Small intestine (tissue), 7 donors: ENCODE measurements at regions not wholly inside any gene's neighbourhood (a gene's known extent, or its start where the extent isn't known, plus 50 kb on each side); places are given as distances from the start of the nearest gene placed in this dataset.
"Not testable (repeated sequence)": the region's sequence is repeated elsewhere in the genome, so short reads cannot be mapped to it uniquely, and the experiment has no call there.

Source experiments
- DNase-seq, 2 donors: peaks; one replicate each; pipeline versions ENCODE4 v3.0.0 to v3.0.0-alpha.2; 2013
- FAIRE-seq: peaks from 2 replicates; lab custom pipeline; 2012; peaks lifted over from hg19 to GRCh38; lab: Jason Lieb, UNC
- H3K27ac ChIP-seq, 3 donors: one replicate each; pipeline ENCODE4 v1.5.1; 2013; ENCODE audit warnings: low read length in 2 of 3, mild to moderate bottlenecking in 2 of 3, control low read depth in 1 of 3, inconsistent platforms in 1 of 3, low read depth in 1 of 3, moderate library complexity in 1 of 3
- H3K27me3 ChIP-seq, 3 donors: one replicate each; pipeline ENCODE4 v1.6.1; 2013; ENCODE audit warnings: low read length in 3 of 3, inconsistent platforms in 1 of 3; ENCODE audit not compliant: control insufficient read depth in 3 of 3, insufficient read depth in 3 of 3
- H3K36me3 ChIP-seq, 3 donors: one replicate each; pipeline ENCODE4 v1.6.1; 2013; ENCODE audit warnings: low read length in 3 of 3, inconsistent platforms in 1 of 3, low read depth in 1 of 3, mild to moderate bottlenecking in 1 of 3, moderate library complexity in 1 of 3; ENCODE audit not compliant: control insufficient read depth in 3 of 3, insufficient read depth in 2 of 3
- H3K4me1 ChIP-seq, 3 donors: one replicate each; pipeline ENCODE4 v1.6.1; 2013; ENCODE audit warnings: low read length in 2 of 3, inconsistent platforms in 1 of 3, low read depth in 1 of 3, mild to moderate bottlenecking in 1 of 3, moderate library complexity in 1 of 3; ENCODE audit not compliant: control insufficient read depth in 3 of 3, insufficient read depth in 2 of 3
- H3K4me3 ChIP-seq, 3 donors: one replicate each; pipeline ENCODE4 v1.5.1; 2013; ENCODE audit warnings: low read length in 3 of 3, control low read depth in 1 of 3, inconsistent platforms in 1 of 3, low read depth in 1 of 3, mild to moderate bottlenecking in 1 of 3, moderate library complexity in 1 of 3
- H3K9me3 ChIP-seq, 2 donors: one replicate each; pipeline ENCODE4 v1.6.1; 2013; ENCODE audit warnings: low read depth in 1 of 2, low read length in 1 of 2; ENCODE audit not compliant: control insufficient read depth in 2 of 2, insufficient read depth in 1 of 2
- WGBS, 3 donors: extraction: QIAGEN DNeasy Blood & Tissue Kit; methylation state at CpG; one replicate each; pipeline ENCODE4 v1.1.7; 2013; 5-methylcytosine and 5-hydroxymethylcytosine counted together
- donor health status: healthy with polysubstance abuse.
- donor health status: control.
- donor health status: control.
- donor health status: Bipolar disorder and iron deficiency.
- donor health status: healthy.

DNA sequence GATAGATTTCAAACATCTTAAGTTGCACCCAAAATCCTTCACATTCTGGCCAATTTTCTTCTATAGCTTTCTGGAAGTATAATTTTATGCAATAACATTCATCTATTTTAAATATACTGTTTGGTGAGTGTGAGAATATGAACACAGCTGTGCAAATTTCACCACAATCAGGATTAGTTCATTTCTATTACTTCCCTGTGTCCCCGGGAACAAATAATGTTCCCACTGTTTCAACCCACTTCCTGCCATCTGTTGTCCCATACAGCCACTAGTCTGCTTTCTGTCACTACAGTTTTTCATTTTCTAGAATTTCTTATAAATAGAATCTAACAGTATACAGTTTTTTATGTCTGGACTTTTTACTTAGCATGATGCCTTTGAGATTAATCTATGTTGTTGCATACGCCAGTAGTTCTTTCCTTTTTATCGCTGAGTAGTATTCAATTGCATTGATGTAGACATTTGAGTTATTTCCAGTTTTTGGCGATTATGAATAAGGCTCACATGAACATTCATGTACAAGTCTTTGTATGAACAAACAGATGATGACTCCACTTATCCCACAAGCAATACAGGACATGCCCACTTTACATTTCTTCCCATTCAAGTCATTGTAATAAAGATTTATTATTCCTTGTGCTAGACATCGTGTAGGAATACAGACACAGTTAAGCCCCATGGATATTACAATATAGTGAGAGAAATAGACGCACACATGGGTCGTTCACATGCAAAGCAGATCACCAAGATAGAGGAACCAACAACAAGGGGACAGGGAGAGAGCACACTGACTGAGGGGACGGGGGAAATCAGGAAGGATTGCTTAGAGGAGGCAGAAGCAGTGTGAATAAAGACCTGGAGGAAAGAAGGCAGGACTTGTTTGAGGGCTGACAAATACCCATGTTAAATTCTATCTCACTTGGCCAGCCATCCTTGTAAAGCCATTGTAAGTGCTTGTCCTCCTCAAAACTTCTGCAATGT lies 72.9 kb upstream of the PAX8 start:
- H3K9me3 ChIP-seq: no peaks in the 10 kb centered on the region
- no peaks in the 10 kb centered on the region for H3K36me3 ChIP-seq
- DNase-seq (no peak), FAIRE-seq (no peak)
- H3K4me1 ChIP-seq: peaks cover 0 to 9% (median 0%) of the 10 kb centered on the region in 3 donors
- WGBS, 3 donors: 72 to 88% (median 74%) methylated on average over 8 of the region's 8 CpGs
- no peak overlapping the region for H3K27ac ChIP-seq
- H3K4me3 ChIP-seq: no peak overlapping the region
- H3K27me3 ChIP-seq: no peaks in the 10 kb centered on the region

DNA sequence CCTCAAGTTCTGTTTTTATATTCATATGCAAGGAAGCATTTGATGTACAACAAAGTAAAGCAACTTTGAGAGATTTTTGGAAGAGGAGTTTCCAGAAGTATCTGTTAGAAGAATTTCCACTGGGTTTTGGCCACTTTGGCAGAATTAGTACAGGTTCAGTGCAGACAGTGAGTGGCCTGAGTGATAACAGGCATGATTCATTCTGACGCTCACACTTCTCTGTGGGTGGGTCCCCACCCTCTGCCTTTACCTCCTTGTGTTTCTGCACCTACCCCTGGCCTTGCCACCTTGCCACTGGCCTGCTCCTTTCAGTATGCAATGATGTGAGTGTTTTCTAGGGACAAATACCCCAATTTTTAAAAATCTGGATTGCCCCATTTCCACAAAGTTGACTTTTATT lies 65.1 kb upstream of the PAX8 start:
- not testable (repeated sequence) for H3K4me1 ChIP-seq, DNase-seq, FAIRE-seq, H3K4me3 ChIP-seq, H3K27ac ChIP-seq, H3K9me3 ChIP-seq, H3K27me3 ChIP-seq, H3K36me3 ChIP-seq
- WGBS, 3 donors: 85 to 100% (median 90%) methylated on average over 1 of the region's 1 CpG

- peaks cover 0 to 5% (median 0%) of the 10 kb centered on the region in 3 donors for H3K27me3 ChIP-seq
- peak in 1 of 2 donors; percentile 10 for DNase-seq
- 56 to 72% (median 62%) methylated on average over 9 of the region's 9 CpGs for WGBS, 3 donors
Measured at GRCh38 chr2:113342650-113343049, 63.9 kb upstream of the PAX8 start.

GRCh38 chr2:113341870-113342253 lies 63.1 kb upstream of the PAX8 start:
- WGBS, 3 donors: 67 to 86% (median 86%) methylated on average over 3 of the region's 3 CpGs
- H3K36me3 ChIP-seq, H3K4me1 ChIP-seq, H3K27ac ChIP-seq, H3K4me3 ChIP-seq, H3K9me3 ChIP-seq, FAIRE-seq, DNase-seq, H3K27me3 ChIP-seq: not testable (repeated sequence)

More at GRCh38 chr2:113342650-113343049, 63.9 kb upstream of the PAX8 start:
- H3K27ac ChIP-seq: no peak overlapping the region
- no peak for FAIRE-seq
- H3K36me3 ChIP-seq: no peaks in the 10 kb centered on the region
- H3K4me3 ChIP-seq: no peak overlapping the region
- H3K4me1 ChIP-seq: peaks cover 0 to 4% (median 0%) of the 10 kb centered on the region in 3 donors
- H3K9me3 ChIP-seq: no peaks in the 10 kb centered on the region

DNA sequence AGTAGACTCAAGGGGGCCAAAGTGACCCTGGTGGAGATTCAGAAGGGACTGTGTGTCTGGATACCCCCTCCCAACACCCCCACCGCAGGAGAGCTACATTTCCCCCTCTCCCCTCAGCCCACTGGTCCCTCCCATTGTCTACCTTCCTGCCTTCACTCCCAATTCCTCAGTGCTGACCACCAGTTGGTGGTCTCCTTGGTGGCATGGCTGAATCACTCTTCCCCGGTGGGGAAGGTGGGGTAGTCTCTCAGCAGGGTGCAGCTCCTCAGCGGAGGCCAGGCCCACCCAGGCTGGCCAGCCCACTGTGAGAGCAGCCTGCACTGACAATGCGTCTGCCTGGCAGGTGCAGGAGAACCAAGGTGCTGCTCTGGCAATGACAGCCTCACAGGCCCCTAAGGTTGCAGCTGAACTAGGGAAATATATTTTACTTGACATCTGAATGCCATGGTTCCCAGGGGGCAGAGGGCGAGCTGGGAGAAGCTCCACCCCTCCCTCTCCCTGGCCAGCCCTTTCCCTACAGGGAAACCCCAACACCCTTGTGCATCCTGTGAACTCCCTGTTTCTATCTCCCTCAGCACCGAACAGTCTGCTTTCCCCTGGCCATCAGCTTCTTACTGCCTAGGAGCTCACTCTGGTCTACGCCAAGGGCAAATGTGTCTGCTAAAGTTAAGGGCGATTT lies 62.6 kb upstream of the PAX8 start:
- Histone ChIP-seq H3K27ac (no peak overlapping the region), H3K27me3 (peaks cover 0 to 5% (median 0%) of the 10 kb centered on the region in 3 donors), H3K4me1 (peaks cover 0 to 4% (median 0%) of the 10 kb centered on the region in 3 donors), H3K9me3 (no peaks in the 10 kb centered on the region), H3K4me3 (no peak overlapping the region), H3K36me3 (no peaks in the 10 kb centered on the region)
- FAIRE-seq (no peak), DNase-seq (peak in 1 of 2 donors; percentile 26)
- 65 to 73% (median 67%) methylated on average over 8 of the region's 8 CpGs for WGBS, 3 donors

- Histone ChIP-seq H3K27me3 (peaks cover 0 to 8% (median 0%) of the 10 kb centered on the region in 3 donors), H3K9me3 (no peaks in the 10 kb centered on the region), H3K27ac (no peak overlapping the region), H3K4me3 (no peak overlapping the region), H3K4me1 (peaks cover 0 to 6% (median 0%) of the 10 kb centered on the region in 3 donors), H3K36me3 (no peaks in the 10 kb centered on the region)
- DNase-seq: no peak
- FAIRE-seq: no peak
- 67 to 84% (median 72%) methylated on average over 5 of the region's 5 CpGs for WGBS, 3 donors
Measured at GRCh38 chr2:113337809-113338208, 59.1 kb upstream of the PAX8 start.

DNA sequence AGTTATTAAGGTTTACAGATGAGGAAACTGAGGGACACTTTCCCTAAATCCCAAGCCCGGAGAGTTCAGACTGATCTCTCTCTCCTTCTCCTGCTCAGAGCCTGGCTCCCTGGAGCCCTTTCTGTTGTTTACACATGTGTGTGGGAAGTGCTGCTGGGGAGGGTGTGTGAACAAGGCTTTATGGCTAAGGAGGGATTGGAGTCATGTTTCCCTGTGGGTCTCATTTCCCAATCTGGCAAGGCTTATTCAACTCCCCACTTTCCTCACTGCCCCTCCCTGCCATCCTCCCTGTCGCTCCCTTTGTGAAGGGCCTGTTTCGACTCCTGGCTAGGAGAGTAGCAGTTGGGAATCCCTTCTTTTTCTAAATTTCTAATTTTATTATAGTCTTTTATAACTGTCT lies 57.3 kb upstream of the PAX8 start:
- not testable (repeated sequence) for H3K27me3 ChIP-seq, DNase-seq, H3K36me3 ChIP-seq, H3K4me1 ChIP-seq, H3K27ac ChIP-seq, H3K9me3 ChIP-seq, FAIRE-seq, H3K4me3 ChIP-seq
- WGBS, 3 donors: 71 to 89% (median 86%) methylated on average over 3 of the region's 3 CpGs

DNA sequence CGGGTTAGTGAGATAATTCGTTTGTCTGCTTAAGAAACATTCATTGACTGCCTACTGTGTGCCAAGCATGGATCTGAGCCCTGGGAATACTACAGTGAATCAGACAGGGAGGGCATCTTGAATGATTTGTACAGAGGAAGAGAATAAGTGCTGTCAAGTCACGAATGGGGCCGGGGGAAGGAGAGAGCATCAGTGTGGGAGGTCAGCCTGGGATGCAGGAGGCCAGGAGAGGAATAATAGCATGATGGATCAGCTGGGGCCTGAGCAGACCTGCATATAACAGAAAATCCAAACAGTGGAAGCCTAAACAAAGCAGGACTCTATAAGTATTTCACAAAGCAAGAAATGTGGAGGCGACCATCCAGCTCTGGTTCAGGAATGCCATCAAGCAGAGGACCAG lies 55.4 kb upstream of the PAX8 start:
- FAIRE-seq: no peak
- H3K27ac ChIP-seq: no peak overlapping the region
- no peak overlapping the region for H3K4me3 ChIP-seq
- peaks cover 0 to 5% (median 0%) of the 10 kb centered on the region in 3 donors for H3K27me3 ChIP-seq
- peaks cover 0 to 2% (median 0%) of the 10 kb centered on the region in 3 donors for H3K4me1 ChIP-seq
- no peak for DNase-seq
- WGBS, 3 donors: 69% methylated on average over 5 of the region's 5 CpGs
- H3K9me3 ChIP-seq: no peaks in the 10 kb centered on the region
- peaks cover 0 to 2% (median 0%) of the 10 kb centered on the region in 3 donors for H3K36me3 ChIP-seq
